ENCODE measurements at regions not wholly inside any gene's neighbourhood (a gene's known extent, or its start where the extent isn't known, plus 50 kb on each side); places are given as distances from the start of the nearest gene placed in this dataset.

- TF ChIP-seq CTCF (IDR thresholded peaks at IDR 0.05) (no peak), POLR2A (IDR thresholded peaks at IDR 0.05) (no peak)
Measured at GRCh38 chr13:55577082-55577846, 1563.5 kb upstream of the PRR20A start.

Measured in heart left ventricle (tissue), 13 donors.